Heart left ventricle (tissue), 16 donors: ENCODE measurements at regions not wholly inside any gene's neighbourhood (a gene's known extent, or its start where the extent isn't known, plus 50 kb on each side); places are given as distances from the start of the nearest gene placed in this dataset.

Source experiments
- ATAC-seq, 4 donors: fragments of 200-7000 bp; cut with Tn5 transposase; one replicate each; pipeline ENCODE4 v1.9.1; 2020 to 2022; ENCODE audit warnings: moderate library complexity in 4 of 4, mild to moderate bottlenecking in 3 of 4, moderate number of reproducible peaks in 1 of 4
- DNase-seq, 5 donors: peaks; one replicate each; pipeline ENCODE4 v3.0.0-alpha.2; 2020
- H3K27ac ChIP-seq, 12 donors: fragments of 200-600 bp; sonication (generic) in 4 of 12; one replicate each; pipeline versions ENCODE4 v1.5.0 to v1.8.0; 2016 to 2022; ENCODE audit warnings: mild to moderate bottlenecking in 2 of 12
- H3K27me3 ChIP-seq, 9 donors: fragments of 200-600 bp; sonication (generic) in 2 of 9; one replicate each; pipeline versions ENCODE4 v1.5.1 to v1.8.0; 2016 to 2022; ENCODE audit warnings: mild to moderate bottlenecking in 3 of 9
- H3K36me3 ChIP-seq, 9 donors: fragments of 200-600 bp; sonication (generic) in 2 of 9; one replicate each; pipeline versions ENCODE4 v1.5.0 to v1.8.0; 2018 to 2022; ENCODE audit warnings: mild to moderate bottlenecking in 2 of 9
- H3K4me1 ChIP-seq, 12 donors: fragments of 200-600 bp; sonication (generic) in 4 of 12; one replicate each; pipeline versions ENCODE4 v1.5.0 to v1.8.0; 2016 to 2022; ENCODE audit warnings: mild to moderate bottlenecking in 3 of 12
- H3K4me3 ChIP-seq, 12 donors: fragments of 200-600 bp; sonication (generic) in 4 of 12; one replicate each; pipeline versions ENCODE4 v1.5.0 to v1.8.0; 2017 to 2022; ENCODE audit warnings: mild to moderate bottlenecking in 9 of 12, moderate library complexity in 4 of 12
- H3K9me3 ChIP-seq, 12 donors: fragments of 200-600 bp; sonication (generic) in 4 of 12; one replicate each; pipeline versions ENCODE4 v1.5.0 to v1.8.0; 2016 to 2022; ENCODE audit warnings: mild to moderate bottlenecking in 1 of 12
- POLR2A ChIP-seq, 2 donors: fragments of 450-650 bp; IDR thresholded peaks; one replicate each; pipeline ENCODE4 v1.6.1; 2017; ENCODE audit warnings: antibody characterized with exemption in 2 of 2, mild to moderate bottlenecking in 2 of 2, moderate library complexity in 2 of 2
- WGBS, 4 donors: extraction: QIAGEN DNeasy Blood & Tissue Kit in 2 of 4; methylation state at CpG; one replicate each; pipeline versions ENCODE4 v1.1.5 to v1.1.7; 2013 to 2018; 5-methylcytosine and 5-hydroxymethylcytosine counted together
- intact Hi-C, 10 donors: fragments of 100-400 bp; cut with DNase I; formaldehyde crosslinking; loops; one replicate each; pipeline versions ENCODE4 v1.11.1 to v1.14.2; 2022
- TF ChIP-seq, protein P1 (sequence below), 12 donors: fragments of 200-600 bp; sonication (generic) in 4 of 12; IDR thresholded peaks; one replicate each; pipeline versions ENCODE4 v1.5.0 to v1.8.0; 2018 to 2022; ENCODE audit warnings: antibody characterized with exemption in 12 of 12, mild to moderate bottlenecking in 5 of 12
- donor health status: ischemic (EF 13 %, LVEDD 7.1; RV severe dilation, severe dysfunction).
- donor health status: healthy with polysubstance abuse.
- donor health status: DM: no; HTN: yes; CAD: no.
- donor health status: DM: no; HTN: no; CAD: no.
- donor health status: ischemic (EF 25% LVEDD 6.9; RV normal size, moderate dysfunction).
- donor health status: ischemic (EF 25% LVEDD 5.7; RV mildly dilated, moderate dysfunction).
- donor health status: healthy.
- donor health status: DM: yes; HTN: yes; CAD: no.
- donor health status: ischemic (EF 35%, LVEDD 5.7; RV mildly dilated, moderate dysfunction).
- donor health status: nonischemic (EF 11% LVEDD 7.7; RV severe dilation, severe dysfunction).
- donor health status: DM: yes; HTN: yes; CAD: no.
- donor health status: PGD.
- donor health status: ischemic (EF 29% LVEDD 5.4; RV normal size, mild dysfunction).
- donor health status: nonischemic (EF 23%, LVEDD 6.1; RV moderate dilation, normal function).

DNA sequence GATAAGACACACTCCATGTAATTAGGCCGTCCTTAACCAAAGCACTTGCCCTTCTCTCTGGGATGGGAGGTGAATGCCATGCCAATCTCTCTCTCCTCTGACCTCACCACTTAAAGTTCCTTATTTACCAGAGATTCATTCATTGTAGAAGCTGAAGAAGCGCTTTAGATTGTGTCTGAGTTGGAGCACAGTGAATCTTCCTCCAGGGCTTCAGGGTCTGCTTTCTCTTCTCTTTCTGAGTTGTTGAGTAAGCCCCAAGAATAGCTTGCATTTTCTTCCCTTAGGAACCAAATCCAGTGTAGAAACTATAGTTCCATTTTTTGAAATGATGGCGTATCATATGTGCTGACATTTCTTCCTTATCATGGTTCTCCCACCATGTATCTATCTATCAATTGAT is 104.5 kb upstream of the MAML3 start:
- no peak for ATAC-seq
- intact Hi-C loops = loop anchor here in 8 of 10 donors (5.0 to 10.0 kb wide), 8 partner anchors 64 to 604 kb away; partner anchors contain the start of gene MGST2 (in 2 of the 8)
- DNase-seq = no peak
- WGBS, 4 donors = 95 to 99% (median 97%) methylated on average over 3 of the region's 3 CpGs
- TF ChIP-seq, protein P1, sequence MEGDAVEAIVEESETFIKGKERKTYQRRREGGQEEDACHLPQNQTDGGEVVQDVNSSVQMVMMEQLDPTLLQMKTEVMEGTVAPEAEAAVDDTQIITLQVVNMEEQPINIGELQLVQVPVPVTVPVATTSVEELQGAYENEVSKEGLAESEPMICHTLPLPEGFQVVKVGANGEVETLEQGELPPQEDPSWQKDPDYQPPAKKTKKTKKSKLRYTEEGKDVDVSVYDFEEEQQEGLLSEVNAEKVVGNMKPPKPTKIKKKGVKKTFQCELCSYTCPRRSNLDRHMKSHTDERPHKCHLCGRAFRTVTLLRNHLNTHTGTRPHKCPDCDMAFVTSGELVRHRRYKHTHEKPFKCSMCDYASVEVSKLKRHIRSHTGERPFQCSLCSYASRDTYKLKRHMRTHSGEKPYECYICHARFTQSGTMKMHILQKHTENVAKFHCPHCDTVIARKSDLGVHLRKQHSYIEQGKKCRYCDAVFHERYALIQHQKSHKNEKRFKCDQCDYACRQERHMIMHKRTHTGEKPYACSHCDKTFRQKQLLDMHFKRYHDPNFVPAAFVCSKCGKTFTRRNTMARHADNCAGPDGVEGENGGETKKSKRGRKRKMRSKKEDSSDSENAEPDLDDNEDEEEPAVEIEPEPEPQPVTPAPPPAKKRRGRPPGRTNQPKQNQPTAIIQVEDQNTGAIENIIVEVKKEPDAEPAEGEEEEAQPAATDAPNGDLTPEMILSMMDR (IDR thresholded peaks at IDR 0.05) = no peak
- TF ChIP-seq POLR2A (IDR thresholded peaks at IDR 0.05) = no peak
- peaks cover 0 to 7% (median 0%) of the 10 kb centered on the region in 12 donors for H3K4me1 ChIP-seq
- H3K27ac ChIP-seq = no peak overlapping the region
- no peaks in the 10 kb centered on the region for H3K9me3 ChIP-seq
- H3K36me3 ChIP-seq = no peaks in the 10 kb centered on the region
- H3K27me3 ChIP-seq = no peaks in the 10 kb centered on the region
- H3K4me3 ChIP-seq = no peak overlapping the region

DNA sequence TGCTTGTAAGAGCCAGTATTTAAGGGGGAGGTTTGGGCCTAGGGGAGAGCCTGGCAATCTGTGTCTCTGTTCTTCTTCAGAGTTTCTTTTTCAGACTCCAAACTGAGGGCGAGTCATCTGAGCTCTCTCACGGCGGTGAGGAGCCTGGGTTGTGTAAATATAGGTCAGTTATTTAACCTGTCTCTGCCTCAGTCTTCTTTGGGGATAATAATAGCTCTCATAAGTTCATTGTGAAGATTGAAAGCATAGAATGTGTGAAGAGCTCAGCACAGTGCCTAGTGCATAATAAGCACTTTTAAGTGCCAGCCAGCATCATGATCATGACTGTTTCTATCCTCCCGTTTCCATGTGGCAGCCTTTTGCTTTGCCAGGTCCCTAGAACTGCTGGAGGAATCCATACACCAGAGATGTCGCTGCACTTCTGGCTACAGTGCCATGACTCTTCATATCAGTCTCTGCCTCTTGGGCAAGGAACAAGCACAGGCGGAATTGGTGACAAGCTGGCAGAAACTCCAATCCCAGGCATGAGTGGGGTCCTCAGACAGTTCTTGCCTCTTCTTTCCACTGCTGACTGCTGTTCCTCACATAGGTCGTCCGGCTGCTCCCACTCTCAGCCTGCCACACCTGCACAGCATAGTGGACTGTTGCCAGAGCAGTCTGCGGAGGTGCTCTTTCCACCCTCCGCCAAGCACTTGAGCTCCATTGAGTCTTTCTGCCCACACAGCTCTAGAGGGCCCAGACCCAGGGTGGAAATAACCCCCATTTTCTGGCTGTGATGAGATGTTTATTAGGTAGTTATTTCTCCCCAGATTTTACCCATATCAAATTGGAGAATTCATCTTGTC is 103.7 kb upstream of the MAML3 start:
- Histone ChIP-seq H3K36me3 (no peaks in the 10 kb centered on the region), H3K27ac (peak overlapping the region in 4 of 12 donors; percentile 0 to 53 (median 28))

DNA sequence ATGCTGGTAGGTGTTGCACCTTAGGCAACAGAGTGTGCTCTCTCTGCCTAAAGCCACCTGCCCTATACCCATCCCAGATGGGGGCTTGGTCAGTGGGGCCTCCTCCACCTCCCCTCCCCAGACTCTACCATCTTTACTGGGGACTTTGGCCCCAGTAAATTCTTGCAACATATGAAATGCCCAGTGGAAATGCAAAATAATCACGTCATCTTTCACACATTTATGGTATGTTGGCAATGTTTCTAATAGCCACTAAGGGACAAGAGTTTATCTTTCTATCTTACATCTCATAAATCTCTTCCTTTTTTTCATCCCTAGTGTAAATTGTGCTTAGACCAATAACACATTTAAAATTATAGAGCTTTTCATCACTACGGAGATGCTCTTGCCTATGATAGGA is 103.0 kb upstream of the MAML3 start:
- H3K27ac ChIP-seq = peak overlapping the region in 2 of 12 donors; percentile 48 to 53
- no peaks in the 10 kb centered on the region for H3K9me3 ChIP-seq
- no peak for TF ChIP-seq POLR2A (IDR thresholded peaks at IDR 0.05)
- ATAC-seq (no peak), DNase-seq (no peak)
- H3K4me3 ChIP-seq = no peak overlapping the region
- no peaks in the 10 kb centered on the region for H3K27me3 ChIP-seq
- H3K36me3 ChIP-seq = no peaks in the 10 kb centered on the region
- 87 to 95% (median 91%) methylated on average over 2 of the region's 2 CpGs for WGBS, 4 donors
- intact Hi-C loops = loop anchor here in 8 of 10 donors (5.0 to 10.0 kb wide), 8 partner anchors 65 to 602 kb away; partner anchors contain the start of gene MGST2 (in 2 of the 8)
- H3K4me1 ChIP-seq = peaks cover 0 to 19% (median 7%) of the 10 kb centered on the region in 12 donors

More for the DNA sequence above, 103.7 kb upstream of the MAML3 start:
- TF ChIP-seq, protein P1 (IDR thresholded peaks at IDR 0.05) = peak in 1 of 12 donors; percentile 20
- TF ChIP-seq POLR2A (IDR thresholded peaks at IDR 0.05) = no peak
- 62 to 71% (median 70%) methylated on average over 10 of the region's 10 CpGs for WGBS, 4 donors
- intact Hi-C loops = loop anchor here in 8 of 10 donors (5.0 to 10.0 kb wide), 8 partner anchors 65 to 603 kb away; partner anchors contain the start of gene MGST2 (in 2 of the 8)
- ATAC-seq = peak in 3 of 4 donors; percentile 10 to 37 (median 33)
- H3K4me1 ChIP-seq = peaks cover 0 to 12% (median under 1%) of the 10 kb centered on the region in 12 donors
- H3K9me3 ChIP-seq = no peaks in the 10 kb centered on the region
- H3K4me3 ChIP-seq = no peak overlapping the region
- no peaks in the 10 kb centered on the region for H3K27me3 ChIP-seq
- DNase-seq = peak in 1 of 5 donors; percentile 36

DNA sequence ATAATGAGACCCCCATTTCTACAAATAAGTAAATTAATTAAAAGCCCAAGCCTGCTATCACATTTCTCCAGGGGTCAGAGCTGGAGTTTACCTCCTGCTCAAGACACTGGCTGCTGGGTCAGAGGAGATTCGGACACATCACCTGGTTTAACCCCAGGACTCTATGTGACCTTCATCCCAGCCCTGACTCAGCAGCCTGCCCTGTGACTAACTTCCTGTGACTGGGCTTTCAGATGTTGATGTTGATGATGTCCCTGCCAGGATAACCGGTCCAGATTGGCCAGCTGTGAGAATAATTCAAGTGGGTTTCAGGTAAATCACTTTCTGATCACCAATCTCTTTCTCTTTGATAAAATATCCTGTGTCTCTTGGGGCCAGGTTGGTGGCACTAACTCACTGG is 102.4 kb upstream of the MAML3 start:
- 51 to 66% (median 58%) methylated on average over 2 of the region's 2 CpGs for WGBS, 4 donors
- Histone ChIP-seq H3K4me1 (peaks cover 0 to 21% (median 9%) of the 10 kb centered on the region in 12 donors), H3K36me3 (no peaks in the 10 kb centered on the region), H3K27me3 (no peaks in the 10 kb centered on the region), H3K4me3 (no peak overlapping the region), H3K9me3 (no peaks in the 10 kb centered on the region), H3K27ac (peak overlapping the region in 1 of 12 donors; percentile 48)
- TF ChIP-seq POLR2A (IDR thresholded peaks at IDR 0.05) = no peak
- TF ChIP-seq, protein P1 (IDR thresholded peaks at IDR 0.05) = no peak
- ATAC-seq (no peak), DNase-seq (peak in 1 of 5 donors; percentile 37)
- intact Hi-C loops = loop anchor here in 8 of 10 donors (5.0 to 10.0 kb wide), 8 partner anchors 66 to 602 kb away; partner anchors contain the start of gene MGST2 (in 2 of the 8)
